Activated T-cell treated with anti-CD3 and anti-CD28 coated beads for 1 hour (primary cell): ENCODE measurements at regions not wholly inside any gene's neighbourhood (a gene's known extent, or its start where the extent isn't known, plus 50 kb on each side); places are given as distances from the start of the nearest gene placed in this dataset.
"Not testable (repeated sequence)": the region's sequence is repeated elsewhere in the genome, so short reads cannot be mapped to it uniquely, and the experiment has no call there.

ENCODE experiments used
- DNase-seq: peaks from one replicate; pipeline ENCODE4 v3.0.0-alpha.2; 2020; ENCODE audit warnings: low read depth

GRCh38 chrX:54615109-54615508 is 85.1 kb downstream of the GNL3L start:
- no peak for DNase-seq

- no peak for DNase-seq
Measured at GRCh38 chrX:54633641-54634040, 103.6 kb downstream of the GNL3L start.

GRCh38 chrX:54639018-54639345 is 109.0 kb downstream of the GNL3L start:
- no peak for DNase-seq

DNA sequence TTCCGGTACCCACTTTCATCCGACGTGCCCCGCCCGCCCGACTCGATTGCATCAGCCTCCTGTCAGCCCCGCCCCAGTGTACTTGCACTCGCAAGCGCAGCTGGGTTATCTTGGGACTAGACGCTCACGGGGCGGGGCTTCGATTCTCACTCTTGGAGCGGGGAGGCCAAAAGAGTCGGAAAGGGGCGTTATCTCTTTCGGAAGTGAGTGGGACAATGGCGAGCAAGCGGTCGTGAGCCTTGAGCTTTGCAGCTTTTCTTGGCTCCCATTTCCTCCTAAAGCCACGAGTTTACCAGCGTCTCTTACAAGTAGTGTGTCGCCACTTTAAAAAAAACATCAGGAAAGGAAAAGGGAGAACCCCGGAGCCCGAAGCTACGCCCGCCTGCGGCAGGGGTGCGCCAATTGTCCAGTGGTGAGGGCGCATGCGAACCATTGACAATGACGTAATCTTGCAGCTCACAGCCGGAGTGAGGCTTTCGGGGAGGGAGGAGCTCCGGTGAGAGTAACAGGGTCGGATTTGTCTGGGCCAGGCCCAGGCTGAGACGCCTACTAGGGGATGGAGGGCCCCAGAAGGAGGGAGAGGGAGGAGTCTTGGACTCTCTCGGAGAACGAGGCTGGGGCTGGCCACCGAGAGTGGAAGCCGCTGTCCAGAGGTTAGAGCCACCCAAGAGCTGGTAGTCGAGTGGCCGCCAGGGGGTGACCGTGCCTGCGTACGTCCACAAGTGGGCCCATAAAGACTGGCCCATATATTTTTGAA is 109.5 kb downstream of the GNL3L start:
- DNase-seq, result peak; percentile 85

- DNase-seq, result no peak
Measured at GRCh38 chrX:54640103-54640690, 110.2 kb downstream of the GNL3L start.

DNA sequence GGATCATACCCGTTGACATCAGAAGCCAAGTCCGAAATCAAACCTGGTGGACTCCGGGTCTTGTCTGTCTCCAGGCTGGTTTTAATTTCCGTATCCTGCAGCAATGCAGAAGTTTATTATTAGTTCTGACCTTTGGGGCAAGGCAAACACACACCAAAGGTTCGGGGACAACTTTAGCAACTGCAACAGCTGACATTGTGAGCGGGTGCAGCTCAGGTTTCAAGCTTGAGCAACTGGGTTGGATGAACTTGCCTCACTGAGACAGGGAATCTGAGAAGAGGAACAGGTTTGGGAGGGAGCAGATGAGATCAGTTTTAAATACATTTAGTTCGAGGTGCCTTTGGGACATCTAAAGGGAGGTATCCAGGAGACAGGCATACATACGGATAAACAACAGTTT is 110.7 kb downstream of the GNL3L start:
- no peak for DNase-seq

DNA sequence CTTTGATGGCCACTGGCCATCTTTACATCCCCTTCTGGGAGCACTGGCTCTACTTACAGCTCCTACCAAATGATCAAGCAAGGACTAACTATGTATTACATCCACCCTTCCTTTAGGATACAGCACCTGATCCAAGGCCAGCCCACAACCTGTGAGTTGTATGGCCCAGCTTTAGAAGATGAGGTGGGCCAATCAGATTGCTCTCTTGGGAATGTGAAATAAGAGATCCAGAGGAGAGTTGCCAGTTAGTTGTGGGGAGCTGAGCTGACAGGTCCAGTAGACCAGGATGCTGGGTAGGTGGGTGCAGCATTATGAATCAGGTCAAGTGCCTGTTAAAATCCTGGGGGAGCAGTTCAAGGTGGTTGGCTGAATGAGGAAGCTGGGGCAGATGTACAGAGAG is 111.5 kb downstream of the GNL3L start:
- no peak for DNase-seq

GRCh38 chrX:54647607-54648006 is 117.6 kb downstream of the GNL3L start:
- DNase-seq, result not testable (repeated sequence)

DNA sequence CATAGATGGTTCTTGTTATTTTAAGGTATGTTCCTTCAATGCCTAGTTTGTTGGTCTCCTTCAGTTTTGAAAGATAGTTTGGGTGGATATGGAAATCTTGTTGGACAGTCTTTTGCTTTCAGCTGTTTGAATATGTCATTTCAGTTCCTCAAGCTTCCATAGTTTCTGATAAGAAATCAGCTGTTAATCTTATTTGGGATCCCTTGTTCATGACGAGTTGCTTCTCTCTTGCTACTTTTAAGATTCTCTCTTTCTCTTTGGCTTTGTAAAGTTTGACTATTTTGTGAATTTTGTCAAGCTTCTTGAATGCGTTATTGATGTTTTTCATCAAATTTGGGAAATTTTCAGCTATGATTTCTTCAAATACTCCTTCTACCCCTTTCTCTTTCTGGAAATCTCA is 129.5 kb downstream of the GNL3L start:
- DNase-seq, result no peak

- no peak for DNase-seq
Measured at GRCh38 chrX:54675762-54676161, 122.3 kb downstream of the ITIH6 start.

GRCh38 chrX:54695231-54695630 is 102.8 kb downstream of the ITIH6 start:
- no peak for DNase-seq

- DNase-seq, result no peak
Measured at GRCh38 chrX:54695816-54696487, 102.1 kb downstream of the ITIH6 start.
